HepG2 (cell line): ENCODE measurements at regions not wholly inside any gene's neighbourhood (a gene's known extent, or its start where the extent isn't known, plus 50 kb on each side); places are given as distances from the start of the nearest gene placed in this dataset.

Experiments
- ATAC-seq: fragments of 200-7000 bp; cut with Tn5 transposase; 3 replicates; pipeline ENCODE4 v1.9.1; 2020; ENCODE audit warnings: mild to moderate bottlenecking, moderate library complexity
- BruUV-seq: library from RNA; stranded (reverse); fragments of 400-500 nt; replicated peaks from 2 replicates; lab custom pipeline; 2021; lab: Mats Ljungman, UMichigan
- CTCF ChIA-PET: fragments of 300-600 bp; formaldehyde crosslinking; extraction: SDS; loops from one replicate; lab custom pipeline; 2021; ENCODE audit warnings: low total read pairs, inconsistent platforms, low intra/inter-chr PET ratio; lab: Yijun Ruan, JAX
- POLR2A ChIA-PET: fragments of 350-600 bp; sonication (Branson Sonifier 250); formaldehyde crosslinking; loops from one replicate; lab custom pipeline; 2020; ENCODE audit warnings: antibody characterized with exemption, inconsistent platforms; lab: Yijun Ruan, JAX
- DNase-seq: peaks from one replicate; pipeline ENCODE4 v3.0.0-alpha.2; 2015; ENCODE audit warnings: low spot score
- FAIRE-seq: peaks from 3 replicates; lab custom pipeline; 2011; peaks lifted over from hg19 to GRCh38; lab: Jason Lieb, UNC
- H2AFZ ChIP-seq: one replicate; pipeline ENCODE4 v1.6.1; 2011; ENCODE audit warnings: low read length, inconsistent platforms
- H3K27ac ChIP-seq: fragments of 300-600 bp; 3 replicates; pipeline ENCODE4 v1.8.0; 2011; ENCODE audit warnings: mixed run types, mild to moderate bottlenecking, mixed read lengths, low read length, inconsistent platforms; ENCODE audit not compliant: insufficient read depth; ENCODE audit errors: extremely low read length
- H3K27me3 ChIP-seq, 2 experiments: fragments of 200-600 bp in 1 of 2; 2 replicates in 1 of 2; 3 replicates in 1 of 2; pipeline versions ENCODE4 v1.6.0 to v1.8.0; 2011; ENCODE audit warnings: low read length in 2 of 2, mild to moderate bottlenecking in 2 of 2, moderate library complexity in 2 of 2, inconsistent platforms in 1 of 2; ENCODE audit not compliant: insufficient read depth in 2 of 2, control insufficient read depth in 1 of 2
- H3K36me3 ChIP-seq, 2 experiments: fragments of 200-600 bp in 1 of 2; replicated peaks in 1 of 2; 2 replicates in 1 of 2; 3 replicates in 1 of 2; pipeline versions ENCODE4 v1.5.1 to v1.8.0; 2011; ENCODE audit warnings: low read length in 2 of 2, inconsistent platforms in 1 of 2; ENCODE audit not compliant: insufficient read depth in 2 of 2, control insufficient read depth in 1 of 2
- H3K4me1 ChIP-seq: 2 replicates; pipeline ENCODE4 v1.5.1; 2012; ENCODE audit warnings: low read length, inconsistent platforms; ENCODE audit not compliant: insufficient read depth
- H3K4me2 ChIP-seq: 2 replicates; pipeline ENCODE4 v1.6.0; 2011; ENCODE audit warnings: low read depth, low read length, inconsistent platforms
- H3K4me3 ChIP-seq, 3 experiments: fragments of 200-600 bp in 1 of 3; sonication (generic), shearing (Covaris generic) in 1 of 3; replicated peaks in 1 of 3; 2 replicates each; pipeline ENCODE4 v1.5.1; 2011 to 2016; ENCODE audit warnings: low read length in 3 of 3, inconsistent platforms in 2 of 3, low read depth in 2 of 3, mild to moderate bottlenecking in 2 of 3, control low read depth in 1 of 3, mixed read lengths in 1 of 3; ENCODE audit not compliant: insufficient read depth in 1 of 3
- H3K79me2 ChIP-seq: one replicate; pipeline ENCODE4 v1.6.1; 2011; ENCODE audit warnings: low read length, inconsistent platforms; ENCODE audit not compliant: insufficient read depth
- H3K9ac ChIP-seq: 2 replicates; pipeline ENCODE4 v1.6.0; 2011; ENCODE audit warnings: mild to moderate bottlenecking, low read depth, low read length, inconsistent platforms; ENCODE audit not compliant: insufficient read depth
- H3K9me3 ChIP-seq: 2 replicates; pipeline ENCODE4 v1.5.1; 2012; ENCODE audit warnings: mild to moderate bottlenecking, low read length
- H4K20me1 ChIP-seq: 2 replicates; pipeline ENCODE4 v1.6.0; 2011; ENCODE audit warnings: inconsistent platforms, mild to moderate bottlenecking, low read length, moderate library complexity; ENCODE audit not compliant: insufficient read depth
- HOXA9 ChIP-seq: sonication (generic); formaldehyde crosslinking; IDR thresholded peaks from 2 replicates; pipeline ENCODE4 v1.8.1; 2022; ENCODE audit warnings: missing genetic modification reagents, mild to moderate bottlenecking, moderate library complexity, borderline replicate concordance
- MTERF4 ChIP-seq: sonication (generic); formaldehyde crosslinking; IDR thresholded peaks from 2 replicates; pipeline ENCODE4 v1.8.0; 2023; ENCODE audit warnings: mild to moderate bottlenecking, missing genetic modification reagents
- ZNF362 ChIP-seq: sonication (generic); formaldehyde crosslinking; IDR thresholded peaks from 2 replicates; pipeline ENCODE4 v1.4.0; 2020; ENCODE audit warnings: missing genetic modification reagents, mild to moderate bottlenecking, borderline replicate concordance
- ZNF589 ChIP-seq: sonication (generic); formaldehyde crosslinking; conservative IDR thresholded peaks from 2 replicates; pipeline ENCODE4 v1.8.0; 2022; ENCODE audit warnings: mild to moderate bottlenecking, moderate library complexity, missing genetic modification reagents
- ZNF646 ChIP-seq: sonication (generic); formaldehyde crosslinking; IDR thresholded peaks from 2 replicates; pipeline ENCODE4 v1.9.0; 2021; ENCODE audit warnings: mild to moderate bottlenecking, missing genetic modification reagents
- ZNF737 ChIP-seq: sonication (generic); formaldehyde crosslinking; IDR thresholded peaks from 2 replicates; pipeline ENCODE4 v1.5.0; 2020; ENCODE audit warnings: missing genetic modification reagents, mild to moderate bottlenecking, borderline replicate concordance
- WGBS: methylation state at CpG from one replicate; pipeline ENCODE4 v1.1.6; 2017; ENCODE audit warnings: low lambda C conversion rate; 5-methylcytosine and 5-hydroxymethylcytosine counted together
- in situ Hi-C: cut with HindIII; loops from 2 replicates; pipeline ENCODE4 v1.10.0; 2017; ENCODE audit warnings: low pct_unique_long_range_greater_than_20kb; ENCODE audit not compliant: extremely low pct_ligation_motif_present
- intact Hi-C: fragments of 100-400 bp; cut with micrococcal nuclease; formaldehyde crosslinking; loops from one replicate; pipeline ENCODE4 v1.10.0; 2022; ENCODE audit not compliant: unreplicated experiment

- H4K20me1 ChIP-seq: no peaks in the 10 kb centered on the region
- in situ Hi-C loops: no loop called here
- H3K9me3 ChIP-seq: no peaks in the 10 kb centered on the region
- WGBS: 31% methylated on average over 5 of the region's 5 CpGs
- BruUV-seq: no TSS peak
- no peak overlapping the region for H3K4me3 ChIP-seq
- ATAC-seq: no peak
- peaks cover 0 to 5% of the 10 kb centered on the region in 2 experiments; a peak in 2 of 5 replicates for H3K27me3 ChIP-seq
- CTCF ChIA-PET: no interaction called here
- POLR2A ChIA-PET: no interaction called here
- no peaks in the 10 kb centered on the region for H3K4me1 ChIP-seq
- H2AFZ ChIP-seq: no peak overlapping the region
- H3K9ac ChIP-seq: no peak overlapping the region
- no peak for TF ChIP-seq ZNF362
- no peak for TF ChIP-seq ZNF646
- no peak for TF ChIP-seq MTERF4
- no peak for TF ChIP-seq HOXA9 (CRISPR knock-in tag)
- no peak for TF ChIP-seq ZNF737
- no peak for TF ChIP-seq ZNF589 (CRISPR knock-in tag)
- no peak for FAIRE-seq
- no peaks in the 10 kb centered on the region for H3K36me3 ChIP-seq
- DNase-seq: no peak
- intact Hi-C loops: no loop called here
- H3K4me2 ChIP-seq: no peak overlapping the region
- no peak overlapping the region for H3K27ac ChIP-seq
- no peaks in the 10 kb centered on the region for H3K79me2 ChIP-seq
Observed at GRCh38 chr16:16994831-16995230, 475.9 kb downstream of the XYLT1 start.
